DOHH2 (cell line): ENCODE measurements at regions not wholly inside any gene's neighbourhood (a gene's known extent, or its start where the extent isn't known, plus 50 kb on each side); places are given as distances from the start of the nearest gene placed in this dataset.

Experiments used
- EZH2phosphoT487 ChIP-seq: fragments of 200-600 bp; sonication (generic); IDR thresholded peaks from 2 replicates; pipeline ENCODE4 v1.6.1; 2017; ENCODE audit warnings: borderline replicate concordance, mild to moderate bottlenecking, antibody characterized with exemption, low read length, moderate library complexity, mixed read lengths
- TF ChIP-seq, protein P1 (sequence below): fragments of 200-600 bp; sonication (generic); IDR thresholded peaks from one replicate; pipeline ENCODE4 v1.5.1; 2014; ENCODE audit warnings: antibody characterized with exemption, mild to moderate bottlenecking, low read depth, low read length; ENCODE audit not compliant: poor library complexity, severe bottlenecking

GRCh38 chr4:104616401-104616820 lies 121.7 kb upstream of the CXXC4 start:
- TF ChIP-seq, protein P1, sequence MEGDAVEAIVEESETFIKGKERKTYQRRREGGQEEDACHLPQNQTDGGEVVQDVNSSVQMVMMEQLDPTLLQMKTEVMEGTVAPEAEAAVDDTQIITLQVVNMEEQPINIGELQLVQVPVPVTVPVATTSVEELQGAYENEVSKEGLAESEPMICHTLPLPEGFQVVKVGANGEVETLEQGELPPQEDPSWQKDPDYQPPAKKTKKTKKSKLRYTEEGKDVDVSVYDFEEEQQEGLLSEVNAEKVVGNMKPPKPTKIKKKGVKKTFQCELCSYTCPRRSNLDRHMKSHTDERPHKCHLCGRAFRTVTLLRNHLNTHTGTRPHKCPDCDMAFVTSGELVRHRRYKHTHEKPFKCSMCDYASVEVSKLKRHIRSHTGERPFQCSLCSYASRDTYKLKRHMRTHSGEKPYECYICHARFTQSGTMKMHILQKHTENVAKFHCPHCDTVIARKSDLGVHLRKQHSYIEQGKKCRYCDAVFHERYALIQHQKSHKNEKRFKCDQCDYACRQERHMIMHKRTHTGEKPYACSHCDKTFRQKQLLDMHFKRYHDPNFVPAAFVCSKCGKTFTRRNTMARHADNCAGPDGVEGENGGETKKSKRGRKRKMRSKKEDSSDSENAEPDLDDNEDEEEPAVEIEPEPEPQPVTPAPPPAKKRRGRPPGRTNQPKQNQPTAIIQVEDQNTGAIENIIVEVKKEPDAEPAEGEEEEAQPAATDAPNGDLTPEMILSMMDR: no peak
- no peak for TF ChIP-seq EZH2phosphoT487
